RWPE1 (cell line): ENCODE measurements at regions not wholly inside any gene's neighbourhood (a gene's known extent, or its start where the extent isn't known, plus 50 kb on each side); places are given as distances from the start of the nearest gene placed in this dataset.

ENCODE experiments used
- CTCF ChIA-PET: fragments of 350-600 bp; sonication (Branson Sonifier 250); formaldehyde crosslinking; extraction: SDS; loops from one replicate; lab custom pipeline; 2021; lab: Yijun Ruan, JAX
- POLR2A ChIA-PET: fragments of 400-600 bp; formaldehyde crosslinking; extraction: SDS; loops from one replicate; lab custom pipeline; 2020; ENCODE audit warnings: antibody characterized with exemption; ENCODE audit not compliant: low non-redundant PET; lab: Yijun Ruan, JAX
- DNase-seq: peaks from one replicate; pipeline ENCODE4 v3.0.0; 2012; ENCODE audit warnings: low spot score
- H3K27ac ChIP-seq: fragments of 450-650 bp; 2 replicates; pipeline ENCODE4 v1.5.1; 2017
- TF ChIP-seq, protein P1 (sequence below): fragments of 450-650 bp; conservative IDR thresholded peaks from 2 replicates; pipeline ENCODE4 v1.5.1; 2017; ENCODE audit warnings: low read depth, mild to moderate bottlenecking

DNA sequence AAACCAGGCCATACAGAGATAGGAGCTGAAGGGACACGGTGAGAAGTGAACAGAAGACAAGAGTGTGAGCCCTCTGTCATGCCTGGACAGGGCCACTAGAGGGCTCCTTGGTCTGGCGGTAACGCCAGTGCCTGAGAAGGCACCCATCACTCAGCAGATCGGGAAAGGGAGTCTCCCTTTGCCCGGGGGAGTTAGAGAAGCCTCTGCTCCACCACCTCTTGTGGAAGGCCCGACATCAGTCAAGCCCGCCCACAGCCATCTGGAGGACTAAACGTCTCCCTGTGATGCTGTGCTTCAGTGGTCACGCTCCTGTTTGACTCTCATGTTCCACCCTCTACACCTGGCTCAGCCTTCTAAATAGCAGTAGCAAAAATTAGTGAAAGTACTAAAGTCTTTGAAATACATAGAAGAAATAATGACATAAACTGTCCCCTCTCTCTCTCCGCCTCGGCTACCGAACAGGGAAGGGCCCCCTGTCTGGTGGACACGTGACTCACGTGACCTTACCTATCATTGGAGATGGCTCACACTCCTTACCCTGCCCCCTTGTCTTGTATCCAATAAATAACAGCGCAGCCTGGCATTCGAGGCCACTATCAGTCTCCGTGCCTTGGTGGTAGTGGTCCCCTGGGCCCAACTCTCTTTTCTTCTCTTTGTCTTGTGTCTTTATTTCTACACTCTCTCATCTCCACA is 66.7 kb downstream of the RPP21 start:
- ChIA-PET POLR2A (no interaction called here), CTCF (interaction anchor here (1.0 to 1.1 kb wide), 2 partner anchors 14 to 26 kb away, joined by 3 read pairs; no protein-coding TSS in a partner anchor)
- no peak overlapping the region for H3K27ac ChIP-seq
- no peak for DNase-seq
- TF ChIP-seq, protein P1, sequence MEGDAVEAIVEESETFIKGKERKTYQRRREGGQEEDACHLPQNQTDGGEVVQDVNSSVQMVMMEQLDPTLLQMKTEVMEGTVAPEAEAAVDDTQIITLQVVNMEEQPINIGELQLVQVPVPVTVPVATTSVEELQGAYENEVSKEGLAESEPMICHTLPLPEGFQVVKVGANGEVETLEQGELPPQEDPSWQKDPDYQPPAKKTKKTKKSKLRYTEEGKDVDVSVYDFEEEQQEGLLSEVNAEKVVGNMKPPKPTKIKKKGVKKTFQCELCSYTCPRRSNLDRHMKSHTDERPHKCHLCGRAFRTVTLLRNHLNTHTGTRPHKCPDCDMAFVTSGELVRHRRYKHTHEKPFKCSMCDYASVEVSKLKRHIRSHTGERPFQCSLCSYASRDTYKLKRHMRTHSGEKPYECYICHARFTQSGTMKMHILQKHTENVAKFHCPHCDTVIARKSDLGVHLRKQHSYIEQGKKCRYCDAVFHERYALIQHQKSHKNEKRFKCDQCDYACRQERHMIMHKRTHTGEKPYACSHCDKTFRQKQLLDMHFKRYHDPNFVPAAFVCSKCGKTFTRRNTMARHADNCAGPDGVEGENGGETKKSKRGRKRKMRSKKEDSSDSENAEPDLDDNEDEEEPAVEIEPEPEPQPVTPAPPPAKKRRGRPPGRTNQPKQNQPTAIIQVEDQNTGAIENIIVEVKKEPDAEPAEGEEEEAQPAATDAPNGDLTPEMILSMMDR, result peak; percentile 84

DNA sequence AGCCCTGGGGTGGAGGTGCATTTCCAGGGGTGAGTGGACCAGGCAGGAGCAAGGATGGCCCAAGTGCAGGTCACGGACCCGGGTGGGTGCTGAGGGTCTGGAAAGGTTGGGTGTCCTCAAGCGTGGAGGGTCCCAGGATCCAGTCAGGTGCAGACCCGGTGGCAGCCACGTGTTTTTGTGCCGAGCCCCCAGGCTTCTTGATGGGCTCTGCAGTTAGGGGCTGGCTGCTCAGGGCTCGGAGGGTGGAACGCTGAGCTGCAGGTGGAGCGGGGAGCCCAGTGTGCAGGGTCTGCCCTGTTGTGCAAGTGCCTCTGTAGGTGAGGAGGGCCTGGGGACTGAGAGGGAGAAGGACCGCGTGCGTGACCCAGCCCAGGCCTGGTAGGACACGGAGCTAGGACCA is 70.9 kb upstream of the HLA-E start:
- ChIA-PET POLR2A (no interaction called here), CTCF (no interaction called here)
- DNase-seq, result no peak
- TF ChIP-seq, protein P1, result no peak
- no peak overlapping the region for H3K27ac ChIP-seq

DNA sequence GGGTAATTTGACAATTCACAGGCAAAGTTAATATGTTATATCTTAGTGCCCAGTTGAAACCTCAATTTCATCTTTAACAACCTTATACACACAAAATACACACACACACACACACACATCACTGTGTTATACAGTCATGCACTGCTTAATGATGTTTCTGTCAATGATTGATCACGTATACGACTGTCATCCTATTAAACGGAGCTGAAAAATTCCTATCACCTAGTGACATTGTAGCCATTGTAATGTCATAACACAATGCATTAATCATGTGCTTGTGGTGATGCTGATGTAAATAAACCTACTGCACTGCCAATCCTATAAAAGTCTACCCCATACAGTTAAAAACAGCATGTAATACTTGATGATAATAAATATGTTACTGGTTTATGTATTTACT is 64.8 kb upstream of the HLA-E start:
- no peak overlapping the region for H3K27ac ChIP-seq
- POLR2A ChIA-PET, result no interaction called here
- CTCF ChIA-PET, result no interaction called here
- no peak for DNase-seq
- TF ChIP-seq, protein P1, result no peak
